ENCODE measurements at regions not wholly inside any gene's neighbourhood (a gene's known extent, or its start where the extent isn't known, plus 50 kb on each side); places are given as distances from the start of the nearest gene placed in this dataset.
"Not testable (repeated sequence)": the region's sequence is repeated elsewhere in the genome, so short reads cannot be mapped to it uniquely, and the experiment has no call there.

DNA sequence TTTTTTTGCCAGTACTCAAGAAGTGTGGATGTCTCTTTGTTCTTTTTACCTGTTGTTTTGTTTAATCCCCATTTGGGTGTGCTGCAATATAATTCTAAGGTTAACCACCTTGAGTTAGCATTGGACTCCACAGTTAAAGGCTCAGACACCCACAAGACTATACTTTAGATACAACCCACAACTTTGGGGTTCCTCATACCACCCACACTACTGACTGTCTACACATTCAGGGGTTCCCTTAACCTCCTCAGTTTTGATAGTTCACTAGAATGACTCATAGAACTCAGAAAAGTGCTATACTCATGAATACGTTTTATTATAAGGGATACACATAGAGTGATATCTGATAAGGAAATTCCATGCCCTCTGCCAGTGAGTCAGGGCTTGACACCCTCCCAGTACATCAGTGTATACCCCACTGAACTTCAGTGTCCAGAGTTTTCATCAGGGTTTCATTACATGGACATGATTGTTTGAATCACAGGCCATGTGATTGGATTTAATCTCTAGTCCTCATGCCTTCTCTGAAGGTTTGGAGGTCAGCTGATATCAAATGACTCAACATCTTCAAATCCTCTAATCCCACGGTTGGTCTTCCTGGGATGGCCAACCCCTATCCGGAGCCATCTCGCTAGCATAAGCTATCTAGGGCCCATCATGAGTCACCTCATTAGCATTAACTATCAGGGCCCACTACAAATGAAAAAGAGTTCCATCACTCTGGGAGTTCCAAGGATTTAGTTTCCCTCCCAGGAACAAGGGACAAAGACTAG is 357.7 kb upstream of the EMCN start:
- H3K4me3 ChIP-seq (ENCODE audit: low read length): no peak overlapping the region
- no peak overlapping the region for H2AFZ ChIP-seq (ENCODE audit: low read depth, low read length)
- no peak overlapping the region for H3K4me2 ChIP-seq (ENCODE audit: low read length)
- H3K9me3 ChIP-seq (ENCODE audit: insufficient read depth, low read length): no peaks in the 10 kb centered on the region
- no peaks in the 10 kb centered on the region for H3K36me3 ChIP-seq (replicated peaks; ENCODE audit: low read depth, low read length)
- H3K4me1 ChIP-seq (ENCODE audit: low read length): no peaks in the 10 kb centered on the region
- no peak overlapping the region for H3K9ac ChIP-seq (ENCODE audit: low read length)
- no peaks in the 10 kb centered on the region for H3K27me3 ChIP-seq (ENCODE audit: low read depth, low read length)
- no peak overlapping the region for H3K27ac ChIP-seq (ENCODE audit: low read length)
- TF ChIP-seq, protein P1, sequence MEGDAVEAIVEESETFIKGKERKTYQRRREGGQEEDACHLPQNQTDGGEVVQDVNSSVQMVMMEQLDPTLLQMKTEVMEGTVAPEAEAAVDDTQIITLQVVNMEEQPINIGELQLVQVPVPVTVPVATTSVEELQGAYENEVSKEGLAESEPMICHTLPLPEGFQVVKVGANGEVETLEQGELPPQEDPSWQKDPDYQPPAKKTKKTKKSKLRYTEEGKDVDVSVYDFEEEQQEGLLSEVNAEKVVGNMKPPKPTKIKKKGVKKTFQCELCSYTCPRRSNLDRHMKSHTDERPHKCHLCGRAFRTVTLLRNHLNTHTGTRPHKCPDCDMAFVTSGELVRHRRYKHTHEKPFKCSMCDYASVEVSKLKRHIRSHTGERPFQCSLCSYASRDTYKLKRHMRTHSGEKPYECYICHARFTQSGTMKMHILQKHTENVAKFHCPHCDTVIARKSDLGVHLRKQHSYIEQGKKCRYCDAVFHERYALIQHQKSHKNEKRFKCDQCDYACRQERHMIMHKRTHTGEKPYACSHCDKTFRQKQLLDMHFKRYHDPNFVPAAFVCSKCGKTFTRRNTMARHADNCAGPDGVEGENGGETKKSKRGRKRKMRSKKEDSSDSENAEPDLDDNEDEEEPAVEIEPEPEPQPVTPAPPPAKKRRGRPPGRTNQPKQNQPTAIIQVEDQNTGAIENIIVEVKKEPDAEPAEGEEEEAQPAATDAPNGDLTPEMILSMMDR (IDR thresholded peaks at IDR 0.05; ENCODE audit: low read depth, low read length): no peak
- no peak for TF ChIP-seq EZH2phosphoT487 (IDR thresholded peaks at IDR 0.05; ENCODE audit: low read depth)
- H4K20me1 ChIP-seq (ENCODE audit: insufficient read depth, low read length): no peaks in the 10 kb centered on the region
- no peaks in the 10 kb centered on the region for H3K79me2 ChIP-seq (ENCODE audit: low read length)

DNA sequence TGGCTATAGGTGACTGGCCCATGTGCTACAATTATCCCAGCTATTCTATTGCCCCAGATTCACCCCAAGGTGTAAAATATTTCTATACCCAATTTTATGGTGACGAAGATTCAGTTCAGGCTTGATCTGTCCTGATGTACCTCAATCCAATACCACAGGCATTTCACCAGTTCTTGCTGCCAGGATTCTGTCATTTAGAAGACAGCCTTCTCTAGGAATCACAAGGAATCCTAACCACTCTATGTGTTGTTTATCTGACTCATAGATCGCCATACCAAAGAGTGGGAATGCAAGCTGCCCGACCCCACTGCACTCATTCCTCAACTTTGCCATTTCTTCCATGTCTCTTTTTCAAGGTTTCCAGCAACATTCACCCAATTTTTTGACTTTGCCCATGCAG is 355.0 kb upstream of the EMCN start:
- Histone ChIP-seq H3K4me1 (ENCODE audit: low read length) (no peaks in the 10 kb centered on the region), H3K9me3 (ENCODE audit: insufficient read depth, low read length) (no peaks in the 10 kb centered on the region), H3K27me3 (ENCODE audit: low read depth, low read length) (no peaks in the 10 kb centered on the region), H3K27ac (ENCODE audit: low read length) (no peak overlapping the region), H2AFZ (ENCODE audit: low read depth, low read length) (no peak overlapping the region), H3K79me2 (ENCODE audit: low read length) (no peaks in the 10 kb centered on the region), H4K20me1 (ENCODE audit: insufficient read depth, low read length) (no peaks in the 10 kb centered on the region), H3K4me3 (ENCODE audit: low read length) (no peak overlapping the region), H3K4me2 (ENCODE audit: low read length) (no peak overlapping the region), H3K36me3 (replicated peaks; ENCODE audit: low read depth, low read length) (no peaks in the 10 kb centered on the region), H3K9ac (ENCODE audit: low read length) (no peak overlapping the region)
- TF ChIP-seq, protein P1 (IDR thresholded peaks at IDR 0.05; ENCODE audit: low read depth, low read length): no peak
- no peak for TF ChIP-seq EZH2phosphoT487 (IDR thresholded peaks at IDR 0.05; ENCODE audit: low read depth)

DNA sequence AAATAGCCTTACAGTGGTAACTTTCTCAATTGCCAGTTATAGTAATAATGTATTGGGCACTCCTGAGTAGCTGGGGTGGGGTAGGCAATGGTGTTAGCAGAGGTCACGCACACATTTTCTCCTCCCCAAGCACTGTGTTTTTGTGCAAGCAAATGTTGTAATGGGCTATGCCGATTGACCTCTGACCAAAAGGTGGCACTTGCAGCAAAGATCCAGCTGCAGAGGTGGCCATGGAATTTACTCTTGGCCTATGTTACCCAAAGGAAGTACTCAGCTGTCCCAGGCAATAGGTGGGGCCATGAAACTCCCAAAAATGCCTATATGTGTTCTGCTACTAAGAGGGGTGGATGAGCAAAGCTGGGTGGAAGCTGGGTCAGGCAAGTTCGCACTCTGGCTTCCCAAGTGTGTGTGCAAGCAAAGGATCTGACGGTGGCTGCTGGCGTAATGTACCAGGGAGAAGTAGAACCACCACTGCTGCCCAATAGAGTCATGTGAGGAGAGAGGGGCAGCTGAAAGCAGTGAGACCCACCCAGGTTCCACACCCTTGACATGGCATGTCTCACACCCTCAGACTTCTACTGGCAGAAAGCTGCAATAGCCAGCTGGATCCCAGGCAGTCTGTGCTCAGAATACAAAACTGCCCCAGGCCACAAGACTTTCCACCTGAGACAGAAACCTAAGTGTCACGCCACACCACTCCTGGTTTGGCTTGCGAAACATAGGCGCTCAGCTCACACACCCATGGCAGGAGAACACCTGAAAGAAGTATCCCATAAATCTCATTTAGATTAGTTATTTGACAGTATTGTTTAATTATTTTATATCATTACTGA is 353.3 kb upstream of the EMCN start:
- Histone ChIP-seq H3K9me3 (ENCODE audit: insufficient read depth, low read length) (no peaks in the 10 kb centered on the region), H3K4me3 (ENCODE audit: low read length) (no peak overlapping the region), H3K36me3 (replicated peaks; ENCODE audit: low read depth, low read length) (no peaks in the 10 kb centered on the region), H2AFZ (ENCODE audit: low read depth, low read length) (no peak overlapping the region), H3K79me2 (ENCODE audit: low read length) (no peaks in the 10 kb centered on the region), H3K27me3 (ENCODE audit: low read depth, low read length) (no peaks in the 10 kb centered on the region), H3K4me2 (ENCODE audit: low read length) (no peak overlapping the region), H3K4me1 (ENCODE audit: low read length) (no peaks in the 10 kb centered on the region), H4K20me1 (ENCODE audit: insufficient read depth, low read length) (no peaks in the 10 kb centered on the region), H3K27ac (ENCODE audit: low read length) (no peak overlapping the region), H3K9ac (ENCODE audit: low read length) (no peak overlapping the region)
- TF ChIP-seq, protein P1 (IDR thresholded peaks at IDR 0.05; ENCODE audit: low read depth, low read length): no peak
- TF ChIP-seq EZH2phosphoT487 (IDR thresholded peaks at IDR 0.05; ENCODE audit: low read depth): no peak

DNA sequence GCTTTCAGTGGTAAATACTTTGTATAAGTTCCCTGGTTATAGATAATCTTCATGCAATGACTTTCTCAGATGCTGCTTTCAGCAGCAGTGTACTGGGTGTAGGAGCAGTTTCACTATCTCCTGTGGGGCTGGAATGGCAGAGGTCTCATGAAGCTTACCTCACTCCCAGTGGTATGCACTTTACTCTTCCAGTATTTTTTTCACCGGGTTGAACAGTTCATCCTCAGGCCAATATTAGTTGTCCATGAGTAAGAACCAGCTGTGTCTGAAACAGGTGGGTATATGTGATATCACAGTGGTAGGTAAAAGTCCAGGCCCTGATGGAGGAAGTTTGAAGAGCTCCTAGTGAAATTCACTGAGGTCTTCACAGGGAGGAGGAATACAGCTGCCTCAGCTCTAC is 351.5 kb upstream of the EMCN start:
- Histone ChIP-seq H2AFZ (ENCODE audit: low read depth, low read length) (no peak overlapping the region), H3K9me3 (ENCODE audit: insufficient read depth, low read length) (no peaks in the 10 kb centered on the region), H3K4me3 (ENCODE audit: low read length) (no peak overlapping the region), H4K20me1 (ENCODE audit: insufficient read depth, low read length) (no peaks in the 10 kb centered on the region), H3K27me3 (ENCODE audit: low read depth, low read length) (no peaks in the 10 kb centered on the region), H3K4me2 (ENCODE audit: low read length) (no peak overlapping the region), H3K9ac (ENCODE audit: low read length) (no peak overlapping the region), H3K27ac (ENCODE audit: low read length) (no peak overlapping the region), H3K79me2 (ENCODE audit: low read length) (no peaks in the 10 kb centered on the region), H3K4me1 (ENCODE audit: low read length) (no peaks in the 10 kb centered on the region), H3K36me3 (replicated peaks; ENCODE audit: low read depth, low read length) (no peaks in the 10 kb centered on the region)
- TF ChIP-seq EZH2phosphoT487 (IDR thresholded peaks at IDR 0.05; ENCODE audit: low read depth): no peak
- TF ChIP-seq, protein P1 (IDR thresholded peaks at IDR 0.05; ENCODE audit: low read depth, low read length): no peak

DNA sequence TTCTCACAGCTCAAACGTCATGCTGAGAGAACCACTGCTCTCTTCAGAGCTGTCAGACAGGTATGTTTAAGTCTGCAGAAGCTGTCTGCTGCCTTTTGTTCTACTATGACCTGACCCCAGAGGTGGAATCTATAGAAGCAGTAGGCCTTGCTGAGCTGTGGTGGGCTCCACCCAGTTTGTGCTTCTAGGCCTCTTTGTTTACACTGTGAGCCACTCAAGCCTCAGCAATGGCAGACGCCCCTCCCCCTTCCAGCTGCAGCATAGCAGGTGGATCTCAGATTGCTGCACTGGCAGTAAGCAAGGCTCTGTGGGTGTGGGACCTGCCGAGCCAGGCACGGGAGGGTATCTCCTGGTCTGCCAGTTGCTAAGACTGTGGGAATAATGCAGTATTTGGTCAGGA is 350.5 kb upstream of the EMCN start:
- H3K79me2 ChIP-seq (ENCODE audit: low read length); H2AFZ ChIP-seq (ENCODE audit: low read depth, low read length); H3K27me3 ChIP-seq (ENCODE audit: low read depth, low read length); H4K20me1 ChIP-seq (ENCODE audit: insufficient read depth, low read length); H3K4me1 ChIP-seq (ENCODE audit: low read length); H3K4me2 ChIP-seq (ENCODE audit: low read length); H3K27ac ChIP-seq (ENCODE audit: low read length); H3K9me3 ChIP-seq (ENCODE audit: insufficient read depth, low read length); H3K4me3 ChIP-seq (ENCODE audit: low read length); H3K36me3 ChIP-seq (replicated peaks; ENCODE audit: low read depth, low read length); H3K9ac ChIP-seq (ENCODE audit: low read length): not testable (repeated sequence)
